ENCODE measurements at regions not wholly inside any gene's neighbourhood (a gene's known extent, or its start where the extent isn't known, plus 50 kb on each side); places are given as distances from the start of the nearest gene placed in this dataset.

GRCh38 chr9:71361357-71361756 is 239.9 kb upstream of the TRPM3 start:
- intact Hi-C loops (cut with DNase I; ENCODE audit: low total_unique reads): no loop called here
- Histone ChIP-seq H3K27ac (no peak overlapping the region), H3K27me3 (no peaks in the 10 kb centered on the region), H3K9me3 (no peaks in the 10 kb centered on the region), H3K36me3 (no peaks in the 10 kb centered on the region), H3K4me3 (no peak overlapping the region), H3K4me1 (no peaks in the 10 kb centered on the region)
- ATAC-seq (no peak), DNase-seq (no peak)
- in situ Hi-C loops (cut with MboI; ENCODE audit: low sequenced_read_pairs in 4 of 4): loop anchor here in 1 of 4 donors (10.0 kb wide), 1 partner anchor 63 kb away; no protein-coding TSS in a partner anchor
- no peak for TF ChIP-seq CTCF (IDR thresholded peaks at IDR 0.05 in 4 of 5, conservative IDR thresholded peaks at IDR 0.05 in 1 of 5)
- TF ChIP-seq POLR2A (IDR thresholded peaks at IDR 0.05): no peak

GRCh38 chr9:71357346-71357745 is 235.9 kb upstream of the TRPM3 start:
- no peak for ATAC-seq
- in situ Hi-C loops (cut with MboI; ENCODE audit: low sequenced_read_pairs in 4 of 4): no loop called here
- no peaks in the 10 kb centered on the region for H3K36me3 ChIP-seq

DNA sequence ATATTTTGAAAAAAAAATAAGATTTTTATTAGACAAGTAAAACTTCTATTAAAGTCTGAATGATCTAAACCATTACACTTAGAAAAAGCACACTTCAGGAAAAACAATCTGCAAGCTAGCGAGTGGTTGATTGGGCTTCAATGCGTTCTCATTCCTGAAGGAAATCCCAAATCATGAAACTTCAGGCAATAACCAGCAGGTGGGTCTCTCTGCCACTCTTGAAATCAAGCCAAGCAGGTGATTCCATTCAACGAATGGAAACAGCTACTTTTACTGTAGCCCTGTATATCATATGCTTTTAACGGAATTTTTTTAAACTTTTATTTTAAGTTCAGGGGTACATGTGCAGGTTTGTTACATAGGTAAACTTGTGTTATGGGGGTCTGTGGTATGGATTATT is 234.5 kb upstream of the TRPM3 start:
- in situ Hi-C loops (cut with MboI; ENCODE audit: low sequenced_read_pairs in 4 of 4): no loop called here

More at GRCh38 chr9:71357346-71357745, 235.9 kb upstream of the TRPM3 start:
- H3K27me3 ChIP-seq: no peaks in the 10 kb centered on the region
- no peak overlapping the region for H3K27ac ChIP-seq
- intact Hi-C loops (cut with DNase I; ENCODE audit: low total_unique reads): no loop called here
- DNase-seq: no peak
- H3K4me3 ChIP-seq: no peak overlapping the region
- no peaks in the 10 kb centered on the region for H3K9me3 ChIP-seq
- TF ChIP-seq CTCF (IDR thresholded peaks at IDR 0.05 in 4 of 5, conservative IDR thresholded peaks at IDR 0.05 in 1 of 5): no peak
- no peak for TF ChIP-seq POLR2A (IDR thresholded peaks at IDR 0.05)
- H3K4me1 ChIP-seq: no peaks in the 10 kb centered on the region

DNA sequence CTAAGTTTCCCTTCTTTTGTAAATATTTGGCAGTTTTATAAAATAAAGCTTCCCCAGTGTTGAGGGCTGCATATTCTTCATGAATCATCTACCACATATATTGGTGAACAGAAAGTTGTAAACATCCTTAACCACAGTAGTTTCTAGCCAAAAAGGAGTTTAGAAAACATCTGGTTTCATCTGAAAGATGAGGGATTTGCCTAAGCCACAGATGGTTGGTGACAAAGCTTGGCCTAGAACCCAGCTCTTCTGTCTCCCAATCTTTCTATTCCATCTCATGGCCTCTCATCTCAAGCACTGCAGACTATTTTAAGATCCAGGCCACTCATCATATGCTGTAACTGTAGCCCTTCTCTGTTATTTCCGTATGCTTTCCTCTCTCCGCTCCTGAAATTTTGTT is 232.3 kb upstream of the TRPM3 start:
- DNase-seq (no peak), ATAC-seq (no peak)
- Histone ChIP-seq H3K27ac (no peak overlapping the region), H3K36me3 (no peaks in the 10 kb centered on the region), H3K9me3 (no peaks in the 10 kb centered on the region), H3K4me3 (no peak overlapping the region), H3K4me1 (no peaks in the 10 kb centered on the region), H3K27me3 (no peaks in the 10 kb centered on the region)
- intact Hi-C loops (cut with DNase I; ENCODE audit: low total_unique reads) (no loop called here), in situ Hi-C loops (cut with MboI; ENCODE audit: low sequenced_read_pairs in 4 of 4) (no loop called here)
- TF ChIP-seq POLR2A (IDR thresholded peaks at IDR 0.05) (no peak), CTCF (IDR thresholded peaks at IDR 0.05 in 4 of 5, conservative IDR thresholded peaks at IDR 0.05 in 1 of 5) (no peak)

More for the DNA sequence above, 234.5 kb upstream of the TRPM3 start:
- TF ChIP-seq POLR2A (IDR thresholded peaks at IDR 0.05) (no peak), CTCF (IDR thresholded peaks at IDR 0.05 in 4 of 5, conservative IDR thresholded peaks at IDR 0.05 in 1 of 5) (no peak)
- H3K9me3 ChIP-seq: no peaks in the 10 kb centered on the region
- ATAC-seq (no peak), DNase-seq (no peak)
- H3K4me3 ChIP-seq: no peak overlapping the region
- H3K4me1 ChIP-seq: no peaks in the 10 kb centered on the region
- no peaks in the 10 kb centered on the region for H3K27me3 ChIP-seq
- H3K36me3 ChIP-seq: no peaks in the 10 kb centered on the region
- intact Hi-C loops (cut with DNase I; ENCODE audit: low total_unique reads): no loop called here
- H3K27ac ChIP-seq: no peak overlapping the region

DNA sequence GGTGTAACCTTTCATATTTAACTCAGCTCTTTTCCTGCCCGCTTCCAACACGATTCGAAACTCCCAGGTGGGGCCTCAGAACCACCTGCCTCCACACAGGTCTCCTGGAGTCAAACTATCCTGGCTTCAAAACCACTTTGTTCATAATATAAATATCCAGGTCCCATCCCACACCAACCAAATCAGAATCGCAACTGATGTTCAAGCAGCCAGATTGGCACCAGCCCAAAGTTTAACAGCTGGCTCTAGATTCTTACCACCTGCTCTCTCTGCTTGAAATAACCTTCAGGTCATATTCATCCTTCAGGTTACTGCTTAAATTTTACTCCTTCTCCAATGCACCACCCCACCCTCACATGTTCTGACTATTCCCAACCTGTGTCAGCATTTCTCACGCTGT is 231.4 kb upstream of the TRPM3 start:
- no peak for TF ChIP-seq POLR2A (IDR thresholded peaks at IDR 0.05)
- TF ChIP-seq CTCF (IDR thresholded peaks at IDR 0.05 in 4 of 5, conservative IDR thresholded peaks at IDR 0.05 in 1 of 5): no peak
- Histone ChIP-seq H3K36me3 (no peaks in the 10 kb centered on the region), H3K9me3 (no peaks in the 10 kb centered on the region), H3K27me3 (no peaks in the 10 kb centered on the region), H3K4me3 (no peak overlapping the region), H3K4me1 (no peaks in the 10 kb centered on the region), H3K27ac (no peak overlapping the region)
- intact Hi-C loops (cut with DNase I; ENCODE audit: low total_unique reads): no loop called here
- no peak for ATAC-seq
- no peak for DNase-seq
- in situ Hi-C loops (cut with MboI; ENCODE audit: low sequenced_read_pairs in 4 of 4): no loop called here
